ENCODE measurements at regions not wholly inside any gene's neighbourhood (a gene's known extent, or its start where the extent isn't known, plus 50 kb on each side); places are given as distances from the start of the nearest gene placed in this dataset.
A peak's percentile ranks its signal among the peaks of the same experiment; 100 is the strongest.
"Not testable (repeated sequence)": the region's sequence is repeated elsewhere in the genome, so short reads cannot be mapped to it uniquely, and the experiment has no call there.

GRCh38 chr4:170420255-170420693 lies 330.5 kb upstream of the AADAT start:
- DNase-seq (ENCODE audit: low spot score), result no peak

GRCh38 chr4:170414961-170415360 lies 325.2 kb upstream of the AADAT start:
- no peak for DNase-seq (ENCODE audit: low spot score)

DNA sequence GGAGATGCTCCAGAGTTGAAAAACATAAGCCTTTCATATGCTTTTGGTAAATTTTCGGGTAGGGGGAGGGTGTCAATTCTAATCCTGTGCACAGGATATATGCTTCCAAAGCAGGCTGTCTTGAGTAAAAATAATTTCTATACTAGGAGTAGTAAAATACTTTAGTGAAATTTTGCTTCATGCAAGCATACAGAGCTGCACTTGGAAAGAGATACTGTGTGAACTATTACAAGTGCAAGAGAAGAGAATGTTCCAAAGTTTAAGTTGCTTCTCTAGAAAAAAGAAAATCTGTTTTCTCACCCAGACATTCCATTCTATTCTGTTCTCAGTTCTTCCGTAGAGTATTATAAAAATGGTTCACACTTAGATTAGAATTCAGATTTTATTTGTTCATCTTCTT lies 324.6 kb upstream of the AADAT start:
- no peak for DNase-seq (ENCODE audit: low spot score)

DNA sequence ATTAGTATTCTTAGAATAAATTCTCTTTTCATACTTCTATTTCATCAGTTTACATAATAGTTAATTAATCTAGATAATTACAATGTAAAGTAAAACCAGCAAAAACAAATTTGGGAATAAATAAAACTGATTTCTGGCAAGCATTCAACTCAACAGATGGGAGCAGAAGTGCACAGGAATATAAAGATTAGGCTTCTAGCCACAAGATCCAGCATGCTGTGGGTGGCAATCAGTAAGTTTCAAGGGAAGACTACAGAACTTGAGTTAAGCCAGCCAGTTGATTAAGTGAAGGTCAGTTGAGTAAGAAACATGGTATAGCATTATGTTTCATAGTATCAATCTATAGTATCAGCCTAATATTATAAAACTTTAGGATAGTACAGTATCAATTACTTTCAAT lies 324.2 kb upstream of the AADAT start:
- DNase-seq (ENCODE audit: low spot score), result no peak

GRCh38 chr4:170400361-170400760 lies 310.6 kb upstream of the AADAT start:
- no peak for DNase-seq (ENCODE audit: low spot score)

- no peak for DNase-seq (ENCODE audit: low spot score)
Measured at GRCh38 chr4:170399581-170400293, 310.0 kb upstream of the AADAT start.

DNA sequence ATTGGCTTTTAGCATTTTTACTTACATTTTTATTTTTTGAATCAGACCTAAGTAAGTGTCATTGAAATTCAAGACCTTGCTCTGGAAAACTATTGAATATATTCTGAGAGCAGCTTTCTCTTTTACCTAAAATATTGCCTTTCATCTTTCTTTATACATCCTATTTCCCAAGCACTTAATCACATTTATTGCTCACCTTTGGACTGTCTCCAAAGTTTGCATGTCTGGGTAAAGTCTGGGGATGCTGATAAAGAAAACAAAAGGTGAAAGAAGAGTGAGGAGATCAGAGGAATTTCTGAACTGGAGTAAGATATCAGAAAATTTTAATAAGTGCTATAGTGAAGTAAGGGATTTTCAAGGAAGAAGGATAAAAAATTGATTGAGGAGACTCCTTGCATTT lies 308.5 kb upstream of the AADAT start:
- DNase-seq (ENCODE audit: low spot score), result no peak

- DNase-seq (ENCODE audit: low spot score), result no peak
Measured at GRCh38 chr4:170395773-170396172, 306.0 kb upstream of the AADAT start.

DNA sequence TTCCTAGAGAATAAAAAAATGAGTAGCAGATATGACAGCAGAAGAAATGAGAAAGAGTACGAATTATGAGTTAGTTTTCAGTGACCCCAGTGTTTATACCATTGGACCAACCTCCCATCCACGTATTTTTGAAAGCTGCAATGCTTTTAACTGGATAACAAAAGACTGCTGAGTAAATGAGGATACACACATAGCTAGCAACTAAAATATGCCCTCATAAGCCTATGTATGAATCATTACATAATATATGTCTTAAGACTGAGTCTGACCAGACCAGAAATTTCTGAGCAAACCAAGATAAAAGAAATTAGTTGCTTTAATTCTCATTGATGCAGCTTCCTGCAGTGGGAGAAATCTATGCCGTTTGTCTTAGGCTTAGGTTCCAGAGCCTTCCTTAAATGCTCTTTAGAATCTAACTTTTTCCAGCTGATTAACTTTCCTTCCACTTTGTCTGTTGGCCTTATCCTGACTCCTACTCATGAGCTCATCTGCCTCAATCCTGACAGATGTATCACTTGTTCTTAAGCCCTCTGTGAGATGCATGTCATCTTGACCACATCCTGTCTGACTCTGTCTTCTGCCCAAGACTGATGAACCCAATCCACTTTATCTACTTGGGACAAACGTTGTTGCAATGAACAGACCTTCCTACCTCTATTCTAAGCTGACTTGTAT lies 301.4 kb upstream of the AADAT start:
- DNase-seq (ENCODE audit: low spot score), result no peak

DNA sequence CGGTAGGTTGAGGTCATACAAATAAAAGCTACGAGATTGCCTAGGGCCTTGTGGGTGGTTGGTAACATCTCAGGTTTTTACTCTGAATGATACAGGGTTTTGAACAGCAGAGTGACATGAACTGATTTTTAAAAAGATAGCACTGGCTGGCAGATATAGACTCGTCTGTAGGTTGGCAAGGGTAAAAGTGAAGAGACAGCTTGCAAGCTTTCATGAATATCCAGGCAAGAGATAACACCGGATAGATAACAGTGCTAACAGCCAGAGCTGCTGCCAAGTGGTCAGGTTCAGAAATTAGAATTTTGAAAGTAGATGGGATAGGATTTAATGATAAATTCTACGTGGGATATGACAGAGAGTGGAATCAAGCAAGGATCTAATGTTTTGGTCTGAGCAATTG lies 299.7 kb upstream of the AADAT start:
- no peak for DNase-seq (ENCODE audit: low spot score)

- no peak for DNase-seq (ENCODE audit: low spot score)
Measured at GRCh38 chr4:170388255-170388654, 298.5 kb upstream of the AADAT start.

DNA sequence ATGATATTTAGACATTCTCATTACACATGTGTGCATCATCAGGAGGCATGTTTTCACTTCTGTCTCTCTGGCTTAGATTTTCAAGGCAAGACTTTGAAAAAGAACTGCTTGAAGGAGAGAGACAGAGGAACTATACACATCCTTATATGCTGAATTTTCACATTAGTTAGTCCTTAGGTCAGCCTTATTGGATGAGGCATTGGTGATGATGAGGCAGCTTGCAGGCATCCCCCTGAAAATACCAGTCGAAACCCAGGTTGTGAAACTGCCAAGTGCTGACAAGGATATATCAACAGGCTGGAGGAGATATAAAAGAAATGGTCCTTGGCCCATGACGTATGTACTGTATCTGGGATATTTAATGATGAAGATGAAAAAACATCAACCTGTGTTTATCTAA lies 297.2 kb upstream of the AADAT start:
- DNase-seq (ENCODE audit: low spot score), result no peak

DNA sequence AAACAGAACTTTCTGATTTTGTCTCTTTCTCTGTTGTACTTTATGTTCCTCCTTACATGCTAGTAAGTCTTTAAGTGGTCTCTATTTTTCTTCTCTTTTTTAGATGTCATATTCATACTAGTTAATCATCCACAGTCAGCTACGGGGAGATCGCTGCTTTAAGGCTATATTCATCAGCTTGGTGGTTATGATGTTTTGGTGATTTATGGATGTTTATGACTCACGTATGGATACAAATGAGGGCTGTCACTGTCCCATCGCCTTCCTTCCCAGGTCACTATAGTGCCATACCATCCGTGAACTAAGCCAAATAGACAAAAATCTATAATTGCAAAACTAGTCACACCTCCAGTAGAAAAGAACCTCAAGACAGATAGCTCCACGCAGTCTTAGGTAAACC lies 296.8 kb upstream of the AADAT start:
- DNase-seq (ENCODE audit: low spot score), result no peak

- peak; percentile 13 for DNase-seq (ENCODE audit: low spot score)
Measured at GRCh38 chr4:170374770-170375169, 285.0 kb upstream of the AADAT start.

DNA sequence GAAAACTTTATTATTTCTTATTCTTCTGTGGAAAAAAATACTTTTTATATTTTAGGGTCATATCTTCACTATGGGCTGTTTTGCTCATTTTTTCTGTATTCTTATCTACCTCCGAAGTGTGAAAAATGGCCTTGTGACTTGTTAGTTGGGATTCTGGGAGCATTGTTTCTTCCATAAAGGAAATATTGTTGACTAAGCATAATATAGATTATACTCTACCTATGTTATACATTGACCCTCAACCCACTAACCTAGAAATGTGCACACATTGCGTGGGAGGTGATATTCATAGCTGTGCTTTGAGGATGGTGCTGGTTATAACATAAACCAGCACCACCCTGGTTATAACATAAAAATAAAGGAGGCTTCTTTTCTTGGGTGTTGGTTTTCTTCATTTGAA lies 259.2 kb upstream of the AADAT start:
- no peak for DNase-seq (ENCODE audit: low spot score)

- not testable (repeated sequence) for DNase-seq (ENCODE audit: low spot score)
Measured at GRCh38 chr4:170347191-170347590, 257.4 kb upstream of the AADAT start.

- DNase-seq (ENCODE audit: low spot score), result no peak
Measured at GRCh38 chr4:170339522-170339921, 249.8 kb upstream of the AADAT start.

DNA sequence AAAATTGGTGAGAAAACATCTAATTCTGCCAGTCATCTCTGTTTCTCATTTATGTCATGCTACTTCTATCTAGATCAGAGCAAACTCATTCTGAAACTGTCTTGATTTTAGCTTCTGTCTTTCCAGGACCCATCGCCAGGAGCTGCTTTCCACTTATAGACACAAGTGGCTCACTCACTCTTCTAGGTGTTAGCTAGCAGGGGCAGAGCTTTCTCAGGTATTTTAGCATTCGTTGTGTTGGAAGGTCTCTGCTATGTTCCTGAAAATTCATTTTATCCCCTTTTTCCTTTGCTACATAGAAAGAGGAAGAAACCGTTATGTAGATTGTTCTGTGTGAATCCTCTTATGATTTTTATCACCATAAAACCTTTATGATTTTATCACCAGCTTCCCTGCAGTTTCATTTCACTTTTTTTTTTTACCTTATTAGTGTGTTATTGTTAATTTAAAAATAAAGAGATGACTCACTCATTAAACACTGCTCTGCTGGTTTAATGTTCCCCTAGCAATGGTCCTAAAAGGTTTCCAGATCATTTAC lies 246.6 kb upstream of the AADAT start:
- DNase-seq (ENCODE audit: low spot score), result no peak

- no peak for DNase-seq (ENCODE audit: low spot score)
Measured at GRCh38 chr4:170325599-170325998, 235.8 kb upstream of the AADAT start.

DNA sequence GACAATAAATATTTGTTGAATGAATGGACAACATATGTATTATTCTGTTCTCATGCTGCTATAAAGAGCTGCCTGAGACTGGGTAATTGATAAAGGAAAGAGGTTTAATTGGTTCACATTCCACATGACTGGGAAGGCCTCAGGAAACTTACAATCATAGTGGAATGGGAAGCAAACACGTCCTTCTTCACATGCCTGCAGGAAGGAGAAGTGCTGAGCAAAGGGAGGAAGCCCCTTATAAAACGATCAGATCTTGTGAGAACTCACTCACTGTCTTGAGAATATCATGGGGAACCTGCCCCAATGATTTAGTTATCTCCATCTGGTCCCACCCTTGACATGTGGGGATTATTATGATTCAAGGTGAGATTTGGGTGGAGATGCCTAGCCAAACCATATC lies 233.9 kb upstream of the AADAT start:
- DNase-seq (ENCODE audit: low spot score), result no peak

DNA sequence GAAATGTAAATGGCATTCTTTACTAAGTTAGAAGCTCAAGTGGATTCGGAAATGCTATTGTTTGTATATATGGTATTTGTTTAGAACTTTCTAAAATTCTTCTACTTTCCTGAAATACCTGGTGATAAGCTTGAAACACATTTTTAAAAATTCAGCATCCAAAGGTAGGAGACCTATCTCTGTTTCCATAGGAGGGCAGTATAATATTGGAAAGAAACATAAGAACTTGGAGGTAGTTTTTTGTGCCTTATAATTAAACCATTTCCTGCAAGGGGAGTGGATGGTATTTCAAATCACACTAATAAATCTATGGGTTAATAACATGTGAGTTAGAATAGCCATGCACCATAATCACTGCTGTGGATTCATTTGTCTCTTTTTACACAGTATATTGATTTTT lies 217.4 kb upstream of the AADAT start:
- no peak for DNase-seq (ENCODE audit: low spot score)

- DNase-seq (ENCODE audit: low spot score), result no peak
Measured at GRCh38 chr4:170306208-170306607, 216.5 kb upstream of the AADAT start.

DNA sequence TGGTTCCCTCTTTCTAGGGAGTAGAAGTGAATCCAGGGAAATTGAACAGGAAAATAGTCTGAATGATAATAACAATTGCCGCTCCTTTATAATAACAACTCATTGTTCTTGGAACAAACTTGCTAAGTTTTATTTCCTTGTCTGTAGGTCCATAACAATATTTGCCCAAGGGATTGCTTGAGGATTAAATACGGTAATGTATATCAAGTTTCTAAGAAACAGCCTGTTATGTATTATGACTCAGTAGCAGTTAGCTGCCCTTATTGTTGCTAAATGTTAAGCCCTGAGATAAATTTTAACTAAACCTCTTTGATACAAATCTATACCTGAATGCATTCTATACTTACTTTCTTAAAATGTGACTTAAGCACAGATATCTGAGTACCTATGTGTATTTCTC lies 215.9 kb upstream of the AADAT start:
- DNase-seq (ENCODE audit: low spot score), result no peak

DNA sequence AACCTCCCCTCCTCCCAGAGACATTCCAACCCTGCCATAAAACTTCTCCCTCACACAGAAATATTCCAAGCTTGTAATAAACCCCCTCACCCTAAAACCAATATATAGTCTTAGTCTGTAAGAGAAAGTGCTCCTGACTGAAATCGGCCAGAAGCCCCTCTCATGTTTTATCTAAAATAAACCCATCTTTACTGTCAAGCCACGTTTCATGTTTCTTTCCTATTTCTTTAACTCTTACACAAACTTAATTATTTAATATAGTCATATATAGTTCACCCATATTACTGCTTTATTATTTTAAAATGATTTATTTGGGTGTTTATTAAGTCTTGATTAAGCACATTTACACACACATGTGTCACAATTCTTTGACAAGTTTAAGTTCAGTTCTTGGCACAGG lies 191.3 kb upstream of the AADAT start:
- no peak for DNase-seq (ENCODE audit: low spot score)

Measured in cerebellar cortex (tissue), 1 donor.